DMS 273 treated with DMSO at 0.1 percent for 48 hours (cell line): ENCODE measurements at regions not wholly inside any gene's neighbourhood (a gene's known extent, or its start where the extent isn't known, plus 50 kb on each side); places are given as distances from the start of the nearest gene placed in this dataset.

Experiments
- DNase-seq: peaks from one replicate; lab custom pipeline; 2025; lab: John Stamatoyannopoulos, UW

DNA sequence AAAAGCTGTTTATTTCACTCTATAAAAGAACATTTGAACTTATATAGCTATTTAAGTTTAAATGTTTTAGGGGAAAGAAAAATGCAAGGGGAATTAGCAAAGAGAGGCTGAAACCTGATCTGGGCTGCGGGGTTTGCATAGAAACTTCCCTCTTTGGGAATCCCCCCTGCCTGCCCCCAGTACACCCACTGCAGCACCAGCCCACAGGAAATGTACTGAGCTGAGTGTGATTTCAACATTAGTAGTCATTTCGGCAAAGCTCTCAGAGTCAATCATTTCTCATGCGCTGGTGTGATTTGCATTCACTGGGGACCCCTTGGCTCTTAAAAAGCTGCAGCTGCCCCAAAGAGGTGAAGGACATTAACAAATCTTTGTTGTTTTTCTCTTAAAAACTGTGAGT is 859.4 kb downstream of the MAFB start:
- no peak for DNase-seq

DNA sequence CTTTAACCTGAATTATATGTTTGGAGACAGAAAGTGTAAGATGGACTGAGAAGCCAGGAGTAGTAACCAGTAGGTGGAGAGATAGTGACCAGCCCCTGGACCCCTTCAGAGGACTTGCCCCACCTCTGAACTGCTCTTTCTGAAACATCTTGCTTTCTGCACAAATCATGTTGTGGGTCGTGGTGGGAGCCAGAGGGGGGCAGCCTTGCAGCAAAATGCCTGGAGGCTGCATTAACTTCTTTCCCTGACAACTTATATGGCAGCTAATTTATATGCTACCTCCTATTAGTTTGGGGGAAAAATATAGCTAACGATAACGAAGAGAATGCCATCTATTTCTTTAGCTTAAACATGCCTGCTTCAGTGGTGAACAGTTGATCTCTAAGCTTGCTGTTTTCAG is 859.8 kb downstream of the MAFB start:
- DNase-seq = peak; percentile 22

DNA sequence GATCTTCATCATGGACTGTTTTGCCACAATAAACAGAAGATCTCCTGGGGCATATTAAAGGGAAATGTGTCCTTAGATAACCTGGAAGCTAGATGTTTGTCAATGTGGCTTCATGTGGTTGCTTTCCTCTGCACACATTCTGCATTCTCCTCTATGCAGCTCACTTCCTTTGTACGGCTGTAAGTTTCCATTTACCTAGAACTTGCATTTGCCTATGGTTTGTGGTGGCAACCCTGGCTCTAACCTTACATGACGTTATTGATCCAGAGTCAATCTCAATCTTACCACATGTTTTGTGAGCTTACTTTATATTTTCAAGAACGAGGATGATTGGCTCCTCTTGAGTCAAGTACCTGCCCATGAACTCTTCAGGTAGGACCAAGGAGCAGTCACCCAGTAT is 863.1 kb downstream of the MAFB start:
- no peak for DNase-seq

DNA sequence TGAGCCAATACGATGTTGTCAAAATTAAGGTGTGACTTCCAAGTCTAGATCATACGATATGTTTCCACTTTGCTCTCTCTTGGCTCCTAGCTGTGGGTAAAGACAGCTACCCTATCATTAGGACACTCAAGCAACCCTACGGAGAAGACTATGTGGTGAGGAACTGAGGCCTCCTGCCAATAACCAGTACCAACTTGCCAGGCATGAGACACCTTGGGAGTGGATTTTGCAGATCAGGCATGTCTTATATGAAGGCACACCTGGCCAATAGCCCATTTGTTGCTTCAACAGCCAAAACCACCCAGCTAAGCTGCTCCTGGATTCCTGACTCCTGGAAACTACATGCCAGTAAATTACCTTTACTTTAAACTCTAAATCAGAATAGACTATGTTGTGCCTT is 863.4 kb downstream of the DHX35 start:
- DNase-seq = no peak

DNA sequence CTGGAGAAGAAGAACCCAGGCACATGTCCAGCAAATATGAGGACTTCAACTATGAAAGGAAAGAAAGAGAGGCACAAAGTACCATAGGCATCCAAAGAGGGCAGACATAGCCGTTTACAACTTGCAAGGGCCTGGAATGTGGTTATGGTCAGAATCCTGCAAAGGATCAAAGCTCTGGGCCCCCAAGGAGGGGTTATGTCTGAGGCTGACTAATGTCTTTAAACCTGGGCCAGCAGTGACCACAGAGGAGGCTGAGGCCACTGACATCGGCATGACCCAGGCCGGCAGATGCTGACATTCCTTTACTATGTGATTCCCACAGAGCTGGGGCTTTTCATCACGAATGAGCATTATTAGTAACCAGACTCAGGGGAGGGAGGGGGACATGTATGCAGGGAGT is 861.1 kb downstream of the DHX35 start:
- no peak for DNase-seq

DNA sequence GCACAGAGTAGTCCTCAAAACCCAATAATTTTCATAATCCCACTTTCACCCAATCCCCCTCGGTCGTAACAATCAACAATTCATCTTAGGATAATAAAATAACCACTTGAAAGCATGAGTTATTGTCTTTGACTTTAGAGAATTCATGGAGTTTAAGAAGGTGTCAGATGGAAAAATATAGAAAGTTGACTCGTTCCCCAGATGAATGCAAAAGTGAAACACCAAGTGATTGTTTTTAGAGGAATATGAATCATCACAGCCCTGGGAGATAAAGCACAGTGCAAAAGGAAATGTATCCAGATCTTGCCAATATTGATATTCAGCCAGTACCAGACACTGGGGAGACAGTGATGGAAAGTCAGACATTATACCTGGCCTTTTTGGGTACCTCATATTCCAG is 860.5 kb downstream of the DHX35 start:
- DNase-seq = no peak

DNA sequence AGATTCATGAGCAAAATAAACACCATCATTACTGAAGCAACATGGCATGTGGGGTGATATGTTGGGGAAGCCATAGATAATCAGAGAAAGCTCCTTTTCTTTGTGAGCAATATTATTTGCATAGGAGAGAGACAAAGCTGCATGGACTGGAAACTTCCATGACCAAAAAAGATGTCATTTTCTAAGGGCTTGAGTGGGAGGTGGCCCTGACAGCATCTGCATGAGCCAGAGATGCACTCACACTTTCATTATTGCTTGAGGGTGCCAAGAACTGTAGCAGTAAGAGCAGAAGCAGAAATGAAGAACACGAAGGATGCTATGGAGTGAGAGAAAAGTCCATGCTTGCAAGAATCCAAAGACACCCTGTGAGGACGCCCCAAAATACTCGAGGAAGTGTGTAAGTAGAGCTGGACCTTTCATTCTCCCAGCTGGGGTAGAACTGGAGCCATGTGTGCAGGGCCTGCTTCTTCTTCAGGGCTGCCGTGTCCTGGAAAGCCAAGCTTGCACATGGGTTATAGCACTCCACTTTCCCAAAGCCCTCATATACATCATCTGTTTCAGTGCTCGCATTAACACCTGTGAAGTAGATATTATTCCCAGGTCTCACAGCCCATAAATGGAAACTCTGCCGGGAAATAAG is 851.2 kb downstream of the DHX35 start:
- no peak for DNase-seq

DNA sequence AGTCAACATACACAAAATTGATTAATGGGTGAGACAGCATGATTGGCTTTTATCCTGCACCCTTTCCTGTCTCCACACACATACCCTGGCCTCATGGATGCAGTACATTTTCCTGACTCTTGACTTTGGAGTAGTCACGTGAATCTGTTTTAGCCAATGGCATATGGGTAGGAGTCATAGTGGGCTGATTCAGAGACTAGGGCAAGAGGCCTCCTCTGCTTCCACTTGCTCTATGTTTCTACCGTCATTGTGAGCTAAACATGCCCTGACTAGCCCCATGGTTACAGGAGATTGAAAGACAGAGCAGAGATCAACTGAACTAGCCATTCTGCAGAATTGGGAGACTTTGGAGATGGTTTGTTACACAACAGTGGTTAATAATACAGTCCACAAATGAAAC is 850.0 kb downstream of the DHX35 start:
- DNase-seq = no peak

DNA sequence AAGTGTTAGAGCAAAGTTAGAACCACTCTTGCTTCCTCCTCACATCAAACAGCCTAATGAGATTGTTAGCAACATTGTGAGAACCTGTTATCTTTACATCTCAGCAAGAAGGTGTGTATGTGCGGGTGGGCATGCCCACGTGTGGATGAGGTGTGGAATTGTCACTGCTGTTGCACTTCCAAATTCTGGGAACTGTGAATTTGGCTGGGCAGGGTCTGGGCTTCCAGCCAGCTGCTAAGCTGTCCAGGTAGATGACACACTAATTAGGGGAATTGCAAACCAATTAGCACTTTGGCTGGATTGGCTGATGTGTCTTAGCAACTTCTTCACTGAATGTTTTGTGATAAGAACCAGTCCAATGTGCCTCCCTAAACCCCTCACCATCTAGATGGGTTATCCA is 848.2 kb downstream of the DHX35 start:
- no peak for DNase-seq

DNA sequence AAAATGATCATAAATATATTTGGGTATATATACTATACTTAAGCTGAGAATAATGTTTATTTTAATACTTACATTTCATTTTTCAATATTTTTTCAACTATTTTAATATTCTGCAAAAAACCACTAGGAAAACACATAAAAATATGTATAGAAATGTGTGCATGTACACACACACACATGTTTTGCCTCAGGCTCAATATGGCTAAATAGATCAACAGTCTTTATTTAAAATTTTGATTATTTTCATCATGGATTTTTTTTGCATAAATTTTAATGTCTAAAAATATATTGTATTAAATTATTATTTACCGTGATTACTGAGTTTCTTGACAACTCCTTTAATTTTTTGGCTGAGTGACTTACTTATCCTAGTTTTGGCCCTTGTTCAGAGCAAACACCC is 846.5 kb downstream of the DHX35 start:
- DNase-seq = no peak

DNA sequence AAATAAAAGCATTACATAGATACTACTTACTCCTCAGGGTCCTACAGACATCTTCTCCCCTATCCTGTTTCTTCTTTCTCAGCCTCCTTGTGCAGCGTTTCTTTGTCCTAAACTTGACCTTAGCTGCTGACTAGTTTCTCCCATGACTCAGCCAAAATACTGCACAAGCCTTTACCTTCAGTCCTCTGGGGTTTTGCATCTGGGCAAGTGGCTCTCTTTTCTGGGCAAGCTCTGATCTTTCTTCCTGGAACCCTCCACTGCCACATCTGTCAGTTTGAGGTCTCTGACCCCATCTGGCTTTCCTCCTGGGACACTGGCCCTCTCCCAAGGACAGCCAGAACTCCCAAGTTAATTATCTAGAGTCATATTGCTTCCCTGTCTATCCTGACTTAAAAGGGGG is 838.4 kb downstream of the DHX35 start:
- DNase-seq = peak; percentile 25

DNA sequence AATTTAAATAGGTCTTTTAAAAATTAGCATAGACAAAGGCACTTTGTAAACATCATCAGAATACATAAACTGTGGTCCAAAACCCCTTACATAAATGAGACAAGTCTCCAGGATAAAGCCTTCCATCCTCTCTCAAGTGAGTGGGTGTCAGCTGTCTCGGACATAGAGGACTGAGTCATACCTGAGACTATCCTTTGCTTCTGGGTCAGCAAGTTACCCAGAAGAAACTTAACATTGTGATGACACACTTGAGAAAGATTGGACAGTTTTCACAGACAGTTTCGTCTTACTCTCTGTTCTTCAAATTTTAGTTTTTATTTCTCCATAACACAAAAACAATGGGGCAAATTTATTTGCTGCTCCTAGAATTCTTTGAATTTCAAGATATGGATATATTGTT is 838.0 kb downstream of the DHX35 start:
- DNase-seq = no peak

DNA sequence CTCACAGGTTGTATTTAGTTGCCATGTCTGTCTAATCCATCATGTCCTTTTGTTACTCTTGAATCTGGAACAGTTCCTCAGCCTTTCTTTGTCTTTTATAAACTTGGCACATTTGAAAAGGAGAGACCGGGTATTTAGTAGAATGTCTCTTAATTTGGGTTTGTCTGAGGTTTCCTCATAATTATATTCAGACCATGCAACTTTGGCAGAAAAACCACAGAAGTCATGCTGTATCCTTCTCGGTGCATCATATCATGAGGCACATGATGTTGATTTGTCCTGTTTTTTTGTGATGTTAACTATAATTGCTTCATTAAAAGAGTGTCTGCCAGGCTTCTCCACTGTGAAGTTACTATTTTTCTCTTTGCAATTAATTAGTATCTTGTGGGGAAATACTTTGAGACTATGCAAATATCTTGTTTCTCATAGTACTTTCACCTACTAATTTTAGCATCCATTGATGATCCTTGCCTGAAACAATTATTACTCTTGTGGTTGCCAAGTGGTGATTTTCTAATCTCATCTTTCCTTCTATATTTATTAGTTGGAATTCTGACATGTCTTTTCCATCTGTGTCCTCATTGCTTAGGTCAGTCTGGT is 837.3 kb downstream of the DHX35 start:
- no peak for DNase-seq

DNA sequence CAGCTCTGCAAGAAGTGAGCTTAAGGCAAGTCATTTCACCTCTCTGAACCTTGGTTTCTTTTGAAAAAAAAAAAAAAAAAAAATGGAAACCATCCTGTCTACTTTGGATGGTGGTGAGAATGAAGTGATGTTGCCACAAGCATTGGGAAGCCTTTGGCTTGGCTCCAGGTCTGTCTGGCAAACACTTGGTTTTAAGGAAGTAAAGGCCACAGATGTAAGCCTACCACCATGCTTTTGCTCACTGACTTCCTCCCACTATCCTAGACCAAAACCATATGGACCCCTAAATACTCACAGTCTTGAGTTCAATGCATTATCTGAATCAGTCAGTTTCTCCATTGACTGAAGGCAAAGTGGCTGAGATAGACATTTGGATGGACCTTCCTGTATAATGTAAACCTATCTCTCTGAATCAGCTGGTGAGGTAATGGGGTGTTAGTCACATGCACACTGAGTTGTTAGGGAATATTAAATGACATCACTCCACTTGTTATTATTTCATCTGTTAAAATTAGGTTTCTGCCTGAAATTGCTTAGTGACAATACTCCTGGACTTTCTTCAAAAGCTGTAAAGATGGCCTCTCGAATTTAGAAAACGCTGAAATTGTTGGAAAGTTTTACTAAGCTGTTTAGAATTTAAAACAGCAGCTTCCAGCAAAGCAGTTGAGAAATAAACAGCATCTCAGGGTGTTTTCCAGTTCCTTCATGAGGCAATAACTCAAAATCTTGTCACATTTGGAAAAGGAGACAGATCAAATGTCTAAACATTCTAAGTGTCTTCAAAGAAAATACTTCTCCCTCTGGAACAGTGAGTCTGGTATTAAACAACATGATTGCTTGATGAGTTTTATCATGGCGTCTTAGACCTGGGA is 833.5 kb downstream of the DHX35 start:
- DNase-seq = no peak

DNA sequence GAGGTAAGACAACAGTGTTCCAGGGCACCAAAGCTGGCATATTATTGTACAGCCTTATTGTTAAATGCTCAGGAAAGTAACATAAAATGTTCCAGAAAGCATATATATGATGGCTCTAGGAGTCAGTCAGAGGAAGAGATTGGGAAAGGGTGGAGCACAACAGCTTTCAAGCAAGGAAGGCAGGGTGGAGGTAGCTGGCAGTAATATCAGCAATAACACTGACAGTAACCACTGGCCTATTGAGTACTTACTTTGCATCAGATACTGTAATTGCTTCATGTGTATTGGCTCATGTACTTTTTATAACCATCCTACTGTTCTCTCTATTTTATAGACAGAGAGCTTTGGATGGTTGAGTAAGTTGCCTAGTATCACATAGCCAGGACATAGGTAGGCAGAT is 830.2 kb downstream of the DHX35 start:
- no peak for DNase-seq

DNA sequence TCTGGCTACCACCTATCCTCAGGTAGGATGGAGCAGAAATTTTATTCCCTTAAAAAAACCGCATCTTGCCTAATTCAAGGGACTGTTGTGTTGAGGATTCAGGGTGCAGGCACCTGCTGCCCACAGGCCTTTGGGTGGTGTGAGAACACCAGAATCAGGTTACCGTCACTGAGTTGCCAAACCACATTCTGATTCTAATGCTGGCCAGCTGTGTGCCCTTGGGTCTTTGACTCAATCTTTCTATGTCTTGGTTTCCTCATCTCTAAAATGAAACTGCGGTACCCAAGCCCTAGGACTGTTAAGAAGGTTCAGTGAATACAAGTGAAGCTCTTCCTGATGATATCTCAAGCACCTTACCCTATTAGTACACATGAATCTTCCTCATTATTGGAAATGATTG is 827.3 kb downstream of the DHX35 start:
- no peak for DNase-seq

DNA sequence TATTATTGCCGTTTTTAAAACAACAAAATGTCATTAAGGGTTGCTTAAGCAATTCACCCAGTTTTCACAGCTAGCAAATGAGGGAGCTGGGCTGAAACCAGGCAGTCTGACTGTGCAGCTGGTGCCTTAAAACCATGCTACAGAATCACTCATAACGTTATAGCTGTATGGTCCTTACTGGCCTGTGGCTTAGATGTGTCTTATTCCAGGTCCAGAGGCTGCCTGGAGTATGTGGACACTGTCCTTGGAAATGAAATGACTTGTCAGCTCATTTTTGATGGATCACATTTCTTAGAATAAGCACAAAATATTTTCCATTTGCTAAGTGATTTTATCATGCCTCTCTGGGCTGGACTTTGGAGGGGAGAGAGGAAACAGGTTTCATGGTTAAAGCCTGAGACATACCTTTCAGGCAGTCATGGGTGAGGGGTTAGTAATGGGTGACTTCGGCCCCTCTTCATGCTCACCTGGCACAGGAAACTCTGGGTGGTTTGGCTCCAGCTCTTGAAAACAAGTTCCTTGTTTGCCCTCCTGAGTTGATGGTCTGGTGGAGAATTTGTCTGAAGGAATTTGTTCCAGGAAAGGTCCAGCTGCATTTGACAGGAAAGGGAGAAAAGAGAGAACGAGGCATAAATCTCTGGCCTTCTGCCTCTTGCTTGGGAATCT is 823.2 kb downstream of the DHX35 start:
- DNase-seq = no peak

DNA sequence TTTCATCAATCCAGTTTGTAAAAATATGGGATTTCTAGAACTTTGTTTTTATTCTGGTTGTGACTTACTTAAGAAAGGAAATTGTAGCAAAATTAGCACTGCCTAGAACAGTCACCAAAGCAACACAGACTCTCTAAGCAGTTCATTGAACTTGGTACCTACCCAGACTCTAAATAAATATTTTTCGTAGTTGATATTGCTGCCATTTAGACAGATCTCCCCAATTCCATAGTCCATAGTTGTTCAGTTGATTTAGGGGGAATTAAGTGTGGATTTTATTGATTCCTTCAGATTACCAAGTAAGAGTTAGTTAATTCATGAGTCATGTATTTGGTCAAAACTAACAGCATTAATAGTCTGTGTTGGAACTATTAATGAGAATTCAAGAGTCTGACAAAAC is 822.5 kb downstream of the DHX35 start:
- DNase-seq = no peak

DNA sequence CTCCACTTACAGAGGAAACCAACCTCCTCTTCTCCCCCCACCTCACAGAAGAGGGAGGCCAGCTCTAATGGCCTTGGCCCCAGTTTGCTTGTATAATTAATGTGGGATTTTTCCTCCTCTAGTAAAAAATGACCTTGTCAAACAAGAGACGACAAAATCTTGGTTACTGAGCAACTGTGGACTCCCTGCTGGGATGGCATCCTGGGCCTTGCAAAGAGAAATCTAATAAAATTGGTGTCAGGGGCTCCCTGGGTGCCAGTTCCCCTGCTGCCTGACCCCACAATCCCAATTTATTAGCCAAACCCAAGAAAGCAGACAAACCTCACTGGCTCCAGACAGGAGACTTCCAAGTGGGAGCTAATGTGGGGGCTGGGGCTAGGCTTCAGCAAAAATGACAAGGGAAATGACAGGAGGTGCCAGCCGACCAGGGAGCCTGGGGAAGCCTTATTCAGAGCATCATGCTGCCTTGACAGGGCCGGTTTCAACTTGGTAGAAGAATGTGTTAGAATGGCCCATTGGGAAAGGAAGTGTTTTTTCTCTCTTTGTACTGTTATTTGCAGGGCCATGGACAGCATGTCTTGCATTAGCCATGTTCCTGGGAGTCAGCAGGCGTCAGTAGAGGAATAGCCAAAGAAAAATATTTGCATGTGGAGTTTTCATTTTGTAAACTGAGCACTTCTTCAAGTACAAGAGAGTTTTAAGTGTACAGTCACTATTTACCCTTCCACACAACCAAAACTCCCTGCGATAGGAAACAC is 816.9 kb downstream of the DHX35 start:
- DNase-seq = no peak

DNA sequence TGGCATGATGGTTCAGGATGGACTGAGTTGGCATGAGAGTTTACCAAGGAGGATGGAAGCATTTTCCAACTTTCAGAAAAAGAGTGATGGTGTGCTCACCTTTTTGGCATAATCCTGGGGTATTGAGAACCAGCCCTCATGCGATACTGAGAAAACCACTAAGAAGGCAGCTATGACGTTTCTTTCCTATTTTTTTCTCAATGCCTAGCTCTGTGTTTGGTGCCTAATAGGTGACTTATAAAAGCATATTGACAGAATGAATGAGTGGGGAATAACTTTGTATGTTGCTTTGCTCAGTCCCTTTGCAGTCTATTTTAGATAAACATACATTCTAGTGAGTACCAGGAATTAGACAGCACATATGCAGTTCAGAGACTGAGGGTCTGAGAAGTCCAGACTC is 816.3 kb downstream of the DHX35 start:
- DNase-seq = no peak

DNA sequence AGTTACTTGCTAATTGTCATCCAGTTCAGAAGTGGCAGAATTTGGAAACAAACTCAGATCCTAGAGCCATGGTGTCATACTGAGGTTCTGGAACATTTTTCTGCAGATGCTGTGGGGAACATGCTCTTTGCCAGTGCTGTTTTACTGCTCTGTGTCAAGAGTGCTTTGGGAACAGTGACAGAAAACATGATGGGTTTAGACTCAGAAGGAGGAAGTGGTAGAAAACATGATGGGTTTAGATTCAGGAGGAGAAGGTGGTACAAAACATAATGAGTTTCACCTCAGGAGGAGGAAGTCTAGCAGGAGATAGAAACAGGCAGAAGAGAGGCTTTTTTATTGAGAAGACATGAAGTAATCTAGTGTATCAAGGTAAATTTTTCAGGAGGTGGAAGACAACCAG is 815.5 kb downstream of the DHX35 start:
- no peak for DNase-seq

DNA sequence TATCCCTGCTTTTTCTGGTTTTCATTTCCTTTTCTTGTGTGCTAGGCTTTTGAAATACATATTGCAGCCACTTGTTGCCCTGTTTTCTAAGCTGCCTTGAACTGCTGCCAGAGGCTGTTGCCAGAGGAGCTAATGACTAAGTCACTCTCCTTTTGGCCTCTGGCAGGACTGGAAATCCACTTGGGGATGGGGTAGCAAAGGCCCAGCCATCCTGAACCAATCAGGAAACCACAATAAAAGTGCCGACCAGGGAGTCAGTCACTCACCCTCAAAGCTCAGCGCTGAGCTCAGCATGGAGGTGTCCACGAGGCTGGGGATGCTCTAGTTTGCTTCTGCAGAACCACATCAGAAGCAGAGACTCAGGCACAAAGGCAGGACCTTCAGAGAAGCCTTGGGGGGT is 813.0 kb downstream of the DHX35 start:
- no peak for DNase-seq
